DOHH2 (cell line): ENCODE measurements at regions not wholly inside any gene's neighbourhood (a gene's known extent, or its start where the extent isn't known, plus 50 kb on each side); places are given as distances from the start of the nearest gene placed in this dataset.

Source experiments
- EZH2phosphoT487 ChIP-seq: fragments of 200-600 bp; sonication (generic); IDR thresholded peaks from 2 replicates; pipeline ENCODE4 v1.6.1; 2017; ENCODE audit warnings: borderline replicate concordance, mild to moderate bottlenecking, antibody characterized with exemption, low read length, moderate library complexity, mixed read lengths
- TF ChIP-seq, protein P1 (sequence below): fragments of 200-600 bp; sonication (generic); IDR thresholded peaks from one replicate; pipeline ENCODE4 v1.5.1; 2014; ENCODE audit warnings: antibody characterized with exemption, mild to moderate bottlenecking, low read depth, low read length; ENCODE audit not compliant: poor library complexity, severe bottlenecking

DNA sequence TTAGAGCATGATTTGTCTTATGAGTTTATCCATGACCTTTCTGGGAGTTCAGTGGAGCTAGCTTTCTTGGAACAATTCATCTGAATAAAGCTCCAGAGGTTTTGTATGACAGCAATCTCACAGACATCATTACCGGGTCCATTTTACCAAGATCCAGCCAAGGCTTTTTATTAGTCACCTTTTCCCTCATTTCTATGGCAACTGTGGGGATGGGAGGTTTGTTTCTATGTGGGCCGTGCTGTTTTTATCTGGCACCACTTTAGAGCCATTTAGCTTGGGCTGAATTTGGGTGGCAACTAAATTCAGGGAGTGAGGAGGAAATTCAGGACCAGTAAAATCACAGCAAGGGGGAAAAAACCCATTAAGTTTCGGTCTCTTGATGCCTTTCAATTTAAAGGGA, 245.7 kb downstream of the NSG2 start:
- TF ChIP-seq, protein P1, sequence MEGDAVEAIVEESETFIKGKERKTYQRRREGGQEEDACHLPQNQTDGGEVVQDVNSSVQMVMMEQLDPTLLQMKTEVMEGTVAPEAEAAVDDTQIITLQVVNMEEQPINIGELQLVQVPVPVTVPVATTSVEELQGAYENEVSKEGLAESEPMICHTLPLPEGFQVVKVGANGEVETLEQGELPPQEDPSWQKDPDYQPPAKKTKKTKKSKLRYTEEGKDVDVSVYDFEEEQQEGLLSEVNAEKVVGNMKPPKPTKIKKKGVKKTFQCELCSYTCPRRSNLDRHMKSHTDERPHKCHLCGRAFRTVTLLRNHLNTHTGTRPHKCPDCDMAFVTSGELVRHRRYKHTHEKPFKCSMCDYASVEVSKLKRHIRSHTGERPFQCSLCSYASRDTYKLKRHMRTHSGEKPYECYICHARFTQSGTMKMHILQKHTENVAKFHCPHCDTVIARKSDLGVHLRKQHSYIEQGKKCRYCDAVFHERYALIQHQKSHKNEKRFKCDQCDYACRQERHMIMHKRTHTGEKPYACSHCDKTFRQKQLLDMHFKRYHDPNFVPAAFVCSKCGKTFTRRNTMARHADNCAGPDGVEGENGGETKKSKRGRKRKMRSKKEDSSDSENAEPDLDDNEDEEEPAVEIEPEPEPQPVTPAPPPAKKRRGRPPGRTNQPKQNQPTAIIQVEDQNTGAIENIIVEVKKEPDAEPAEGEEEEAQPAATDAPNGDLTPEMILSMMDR, result no peak
- TF ChIP-seq EZH2phosphoT487, result no peak
